Posterior vena cava (tissue), 2 donors: ENCODE measurements at regions not wholly inside any gene's neighbourhood (a gene's known extent, or its start where the extent isn't known, plus 50 kb on each side); places are given as distances from the start of the nearest gene placed in this dataset.

ENCODE experiments used
- DNase-seq: peaks from one replicate; pipeline ENCODE4 v3.0.0-alpha.2; 2020; ENCODE audit warnings: low spot score
- intact Hi-C, 2 donors: fragments of 100-400 bp; cut with DNase I; formaldehyde crosslinking; loops; one replicate each; pipeline versions ENCODE4 v1.14.1 to v1.14.2; 2022 to 2023
- donor health status: DM: yes; HTN: yes; CAD: no.
- donor health status: DM: yes; HTN: yes; CAD: no.

DNA sequence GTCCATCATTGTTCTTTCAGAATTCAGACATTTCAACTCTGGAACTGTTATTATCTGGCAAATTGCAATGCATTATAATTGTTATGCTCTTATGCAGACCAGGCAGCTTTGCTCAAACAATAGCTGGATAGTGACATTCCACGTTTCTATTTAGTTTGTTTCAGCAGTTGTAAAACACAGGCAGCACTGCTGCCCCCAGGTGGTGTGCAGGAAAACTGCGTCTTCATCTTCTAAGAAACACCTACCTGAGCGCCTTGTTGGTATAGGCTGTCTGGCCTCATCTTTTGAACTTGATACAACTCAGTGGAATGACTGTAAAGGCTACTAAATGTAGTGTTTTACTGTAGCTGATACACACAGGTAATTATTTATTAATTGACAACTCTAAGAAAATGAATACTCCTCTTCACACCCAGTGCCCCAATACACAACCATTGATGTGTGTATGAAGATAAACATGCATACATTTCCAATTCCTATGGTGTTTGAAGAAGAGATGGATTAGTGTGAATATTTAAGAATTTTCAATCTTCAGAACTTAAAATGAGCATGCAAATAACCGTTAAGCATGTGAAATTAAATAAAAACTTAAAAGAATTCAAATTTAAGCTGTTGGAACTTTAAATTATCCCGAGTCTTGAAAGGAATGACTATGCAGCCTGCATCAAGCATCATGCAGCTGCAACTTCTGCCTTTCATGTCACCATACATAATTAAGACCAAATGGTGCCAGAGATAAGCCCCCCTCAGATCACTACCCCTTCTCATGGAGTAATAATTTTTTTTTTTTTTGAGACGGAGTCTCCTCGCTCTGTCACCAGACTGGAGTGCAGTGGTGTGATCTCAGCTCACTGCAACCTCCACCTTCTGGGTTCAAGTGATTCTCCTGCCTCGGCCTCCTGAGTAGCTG is 85.6 kb downstream of the CD8B2 start:
- intact Hi-C loops, result no loop called here
- no peak for DNase-seq

DNA sequence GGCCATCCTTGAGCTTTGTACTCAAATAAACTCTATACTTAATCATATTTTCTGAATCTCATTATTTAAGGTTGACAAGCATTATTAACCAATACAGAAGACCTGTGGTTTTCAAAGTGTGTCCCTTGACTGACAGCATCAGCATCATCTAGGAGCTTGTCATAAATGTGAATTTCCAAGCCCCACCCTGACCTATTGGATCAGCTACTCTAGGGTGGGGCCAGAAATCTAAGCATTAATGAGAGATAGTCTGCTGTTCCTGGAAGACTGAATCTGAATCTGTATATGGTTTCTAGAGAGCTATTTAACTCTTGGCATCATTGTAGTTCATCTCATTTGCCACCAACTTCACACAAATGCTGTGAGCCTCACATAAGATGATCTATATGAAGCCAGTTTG is 86.6 kb downstream of the CD8B2 start:
- intact Hi-C loops, result no loop called here
- DNase-seq, result no peak

- intact Hi-C loops, result no loop called here
- DNase-seq, result no peak
Observed at GRCh38 chr2:106575955-106576354, 88.8 kb downstream of the CD8B2 start.

GRCh38 chr2:106577255-106577651 is 90.1 kb downstream of the CD8B2 start:
- intact Hi-C loops, result no loop called here

GRCh38 chr2:106579750-106580197 is 92.6 kb downstream of the CD8B2 start:
- no peak for DNase-seq
- intact Hi-C loops, result loop anchor here in 1 of 2 donors (5.0 kb wide), 1 partner anchor 472 kb away; no protein-coding TSS in a partner anchor

More at GRCh38 chr2:106577255-106577651, 90.1 kb downstream of the CD8B2 start:
- DNase-seq, result no peak

GRCh38 chr2:106580241-106580640 is 93.1 kb downstream of the CD8B2 start:
- DNase-seq, result no peak
- intact Hi-C loops, result loop anchor here in 1 of 2 donors (5.0 kb wide), 1 partner anchor 473 kb away; no protein-coding TSS in a partner anchor

DNA sequence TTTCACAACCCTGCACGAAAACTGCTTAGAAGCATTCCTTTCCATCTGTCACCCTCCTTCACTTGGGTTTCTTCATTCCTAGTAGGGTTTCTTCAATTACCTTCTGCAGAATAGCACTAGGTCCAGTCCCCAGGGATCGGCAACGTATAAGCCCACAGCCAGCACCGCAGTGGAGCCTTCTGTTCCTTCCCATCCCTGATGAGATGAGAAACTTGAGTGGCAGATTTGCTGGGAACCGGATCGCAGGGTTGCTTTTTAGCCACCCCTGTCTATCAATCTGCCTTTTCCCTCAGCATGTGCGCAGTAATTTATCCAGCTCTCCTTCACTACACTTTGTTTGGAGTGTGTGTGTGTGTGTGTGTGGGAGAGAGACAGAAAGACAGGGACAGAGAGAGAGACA is 94.2 kb downstream of the CD8B2 start:
- DNase-seq, result no peak
- intact Hi-C loops, result loop anchor here in 1 of 2 donors (5.0 kb wide), 1 partner anchor 474 kb away; no protein-coding TSS in a partner anchor

DNA sequence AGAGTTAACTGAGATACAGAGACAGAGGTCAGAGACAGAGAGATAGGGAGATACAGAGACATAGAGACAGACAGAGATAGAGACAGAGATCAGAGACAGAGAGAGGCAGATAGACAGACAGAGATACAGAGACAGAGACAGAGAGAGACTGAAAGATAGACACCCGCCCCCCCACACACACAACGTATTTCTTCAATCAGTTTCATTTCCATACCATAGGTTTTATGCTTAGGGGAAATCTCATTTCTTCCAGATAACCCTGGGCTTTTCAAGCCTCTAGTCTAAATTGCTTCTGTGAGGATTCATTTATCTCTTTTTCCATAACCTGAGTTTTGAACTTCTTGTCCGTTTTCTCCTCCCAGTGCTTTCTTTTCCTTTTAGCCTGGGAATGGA is 94.6 kb downstream of the CD8B2 start:
- intact Hi-C loops, result loop anchor here in 1 of 2 donors (5.0 kb wide), 1 partner anchor 474 kb away; no protein-coding TSS in a partner anchor

DNA sequence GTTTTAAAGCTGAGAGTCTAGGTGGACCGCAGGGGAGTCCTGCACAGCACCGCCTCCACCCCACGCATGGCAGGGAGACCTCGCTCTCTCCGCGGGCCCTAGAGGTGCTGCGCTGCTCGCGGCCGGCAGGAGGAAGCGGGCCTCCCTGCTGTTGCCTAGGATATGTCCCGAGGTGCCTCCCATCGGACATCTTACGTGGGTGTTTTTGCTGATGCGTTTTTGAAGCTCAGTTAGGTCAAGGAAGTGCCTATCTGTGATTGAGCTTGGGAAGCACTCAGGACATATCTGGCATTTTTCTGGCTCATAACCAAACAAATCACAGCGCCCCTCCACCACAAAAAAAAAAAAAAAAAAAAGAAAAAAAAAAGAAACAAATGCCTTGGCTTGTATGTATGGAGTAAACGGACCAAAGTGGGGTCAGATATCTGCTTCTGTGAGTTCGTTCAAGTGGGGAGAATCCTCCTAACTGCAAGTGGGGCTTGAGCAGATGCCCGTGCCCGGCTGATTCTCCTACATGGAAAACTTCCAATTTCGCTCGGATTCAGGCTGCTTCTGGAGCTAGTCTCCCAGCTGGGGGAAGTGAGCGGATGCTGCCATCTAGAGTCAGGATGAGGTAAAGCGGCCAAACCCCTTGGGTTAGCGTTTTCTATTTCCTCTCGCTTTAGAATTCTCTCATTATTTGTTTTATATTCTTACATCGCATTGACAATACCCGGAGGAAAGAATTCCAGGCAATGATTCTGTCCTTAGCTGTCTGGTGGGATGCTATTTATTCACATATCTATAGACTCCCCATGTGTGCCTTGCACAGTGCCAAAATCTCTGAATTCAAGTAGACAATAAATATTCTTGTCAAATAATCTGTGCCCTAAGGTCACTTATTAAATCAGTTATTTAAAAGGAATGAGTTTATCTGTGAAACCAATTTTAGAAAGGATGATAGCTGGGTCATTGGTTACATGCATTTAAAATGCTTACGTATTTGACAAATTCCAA is 95.3 kb downstream of the CD8B2 start:
- intact Hi-C loops, result loop anchor here in 1 of 2 donors (5.0 kb wide), 1 partner anchor 475 kb away; no protein-coding TSS in a partner anchor
- DNase-seq, result no peak

More for the DNA sequence above, 94.6 kb downstream of the CD8B2 start:
- DNase-seq, result no peak

DNA sequence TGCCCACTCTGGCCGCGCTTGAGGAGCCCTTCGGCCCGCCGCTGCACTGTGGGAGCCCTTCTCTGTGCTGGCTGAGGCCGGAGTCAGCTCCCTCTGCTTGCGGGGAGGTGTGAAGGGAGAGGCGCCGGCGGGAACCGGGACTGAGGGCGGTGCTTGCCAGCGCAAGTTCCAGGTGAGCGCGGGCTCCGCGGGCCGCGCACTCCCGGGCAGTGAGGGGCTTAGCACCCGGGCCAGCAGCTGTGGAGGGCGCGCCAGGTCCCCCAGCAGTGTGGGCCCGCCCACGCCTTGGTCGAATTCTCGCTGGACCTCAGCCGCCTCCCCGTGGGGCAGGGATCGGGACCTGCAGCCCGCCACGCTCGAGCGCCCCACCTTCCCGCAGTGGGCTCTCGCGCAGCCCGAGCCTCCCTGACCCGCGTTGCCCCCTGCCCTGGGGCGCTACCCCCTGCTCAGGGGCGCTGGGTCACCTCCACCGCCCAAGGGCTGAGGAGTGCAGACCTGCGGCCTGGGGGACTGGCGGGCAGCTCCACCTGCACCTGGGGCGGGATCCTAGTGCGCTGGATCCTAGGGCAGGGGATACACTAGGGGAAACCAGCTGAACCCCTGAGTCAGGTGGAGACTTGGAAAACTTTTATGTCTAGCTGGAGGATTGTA is 97.3 kb downstream of the CD8B2 start:
- no peak for DNase-seq
- intact Hi-C loops, result loop anchor here in 1 of 2 donors (5.0 kb wide), 1 partner anchor 477 kb away; no protein-coding TSS in a partner anchor

DNA sequence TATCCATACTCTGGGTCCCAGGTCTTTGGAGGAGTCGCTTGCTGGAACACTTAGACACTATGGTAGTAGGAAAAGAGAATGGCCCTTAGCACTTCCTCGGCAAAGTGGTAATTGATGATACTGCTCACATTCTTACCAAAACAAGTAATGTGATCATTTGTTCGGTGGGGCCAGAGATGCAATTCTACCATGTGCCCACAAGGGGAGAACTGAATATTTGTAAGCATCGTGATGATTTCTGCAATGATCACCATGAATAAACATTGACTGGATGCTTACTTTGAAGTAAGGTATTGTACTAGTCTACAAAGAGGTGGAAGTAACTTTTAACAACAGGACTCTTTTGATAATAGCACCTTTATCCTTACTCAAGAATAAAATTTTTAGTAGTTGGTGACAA is 109.7 kb downstream of the CD8B2 start:
- DNase-seq, result no peak
- intact Hi-C loops, result no loop called here

- intact Hi-C loops, result no loop called here
- no peak for DNase-seq
Observed at GRCh38 chr2:106599540-106599939, 112.4 kb downstream of the CD8B2 start.

- no peak for DNase-seq
- intact Hi-C loops, result no loop called here
Observed at GRCh38 chr2:106602042-106602441, 114.9 kb downstream of the CD8B2 start.

GRCh38 chr2:106606652-106607051 is 119.5 kb downstream of the CD8B2 start:
- DNase-seq, result no peak
- intact Hi-C loops, result no loop called here

DNA sequence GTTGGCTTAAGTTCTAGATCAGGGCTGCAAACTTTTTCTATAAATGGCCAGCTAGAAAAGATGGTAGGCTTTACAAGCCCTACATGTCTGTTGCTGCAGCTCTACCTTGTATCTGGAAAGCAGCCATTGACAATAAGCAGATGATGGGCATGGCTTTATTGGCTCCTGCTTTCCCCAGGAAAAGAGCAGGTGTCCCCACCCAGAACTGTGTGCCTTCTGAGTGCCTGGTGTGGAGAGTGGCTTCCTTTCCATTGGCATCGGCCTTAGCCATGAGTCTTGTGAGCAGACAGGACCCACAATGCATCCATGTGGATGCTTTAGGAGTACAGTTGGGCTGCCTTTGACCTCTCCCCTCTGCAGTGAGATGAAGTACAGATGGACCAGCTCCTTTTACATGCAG is 120.2 kb downstream of the CD8B2 start:
- intact Hi-C loops, result no loop called here
- DNase-seq, result no peak

DNA sequence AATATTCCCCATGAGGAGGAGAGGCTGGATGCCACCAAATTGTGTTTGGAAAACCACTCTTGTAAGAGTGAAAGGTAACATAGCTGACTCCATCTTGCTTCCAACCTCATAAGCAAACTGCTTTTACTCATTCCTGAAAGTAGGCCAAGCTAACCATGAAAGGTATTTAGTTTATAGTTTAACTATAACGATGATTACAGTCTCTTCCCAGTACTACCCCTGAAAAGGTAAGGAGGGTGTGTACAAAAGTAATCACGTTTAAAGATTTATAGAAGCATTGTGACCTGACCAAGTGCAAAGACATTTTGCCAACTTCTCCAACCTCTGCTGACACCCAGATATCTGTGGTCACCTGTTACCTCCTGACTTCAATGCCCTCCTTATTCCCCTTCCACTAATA is 122.6 kb downstream of the CD8B2 start:
- intact Hi-C loops, result no loop called here
- no peak for DNase-seq

DNA sequence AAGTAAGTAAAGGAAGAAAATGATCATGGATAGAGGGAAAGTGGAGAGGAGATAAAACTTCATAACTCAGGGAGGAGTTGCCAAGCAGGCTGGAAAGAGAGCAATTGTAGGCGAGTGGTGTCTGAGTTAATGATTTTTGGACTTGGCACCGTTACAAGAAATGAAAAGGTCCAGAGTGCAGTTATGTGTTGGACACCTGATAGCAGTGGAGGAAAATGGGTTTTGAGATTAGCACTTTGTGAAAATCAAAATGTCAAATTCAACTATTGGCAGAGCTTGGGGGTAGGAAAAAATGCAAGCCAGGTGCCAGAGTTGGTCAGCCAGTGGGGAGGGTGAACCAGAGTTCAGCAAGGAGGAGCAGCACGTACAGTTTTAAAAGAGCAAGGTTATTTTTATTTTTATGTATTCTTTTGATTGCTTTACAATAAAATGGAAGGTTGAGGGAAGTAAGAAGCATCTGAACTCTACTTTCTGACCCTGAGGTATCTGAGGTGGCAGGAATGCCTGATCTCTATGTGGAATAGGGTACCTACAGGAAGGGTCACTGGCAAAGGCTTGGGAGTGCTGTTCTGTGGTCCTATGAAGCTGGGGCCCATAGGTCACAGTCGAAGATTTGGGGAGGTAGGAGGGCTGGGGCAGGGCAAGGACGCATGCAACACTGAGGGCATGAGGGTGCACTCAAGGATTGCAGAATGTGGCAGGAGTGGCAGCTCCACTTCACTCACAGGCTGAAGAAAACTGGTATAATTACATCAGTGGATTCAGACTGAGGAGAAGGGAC is 127.5 kb downstream of the CD8B2 start:
- no peak for DNase-seq
- intact Hi-C loops, result no loop called here

GRCh38 chr2:106618614-106619013 is 131.4 kb downstream of the CD8B2 start:
- intact Hi-C loops, result no loop called here
- no peak for DNase-seq
